Lung (tissue), 11 donors: ENCODE measurements at regions not wholly inside any gene's neighbourhood (a gene's known extent, or its start where the extent isn't known, plus 50 kb on each side); places are given as distances from the start of the nearest gene placed in this dataset.

Source experiments
- ATAC-seq: fragments of 200-7000 bp; cut with Tn5 transposase; one replicate; pipeline ENCODE4 v1.9.1; 2020; ENCODE audit warnings: moderate number of reproducible peaks; ENCODE audit not compliant: insufficient read depth, low FRiP score
- DNase-seq, 3 donors: peaks; one replicate each; pipeline ENCODE4 v3.0.0-alpha.2; 2013 to 2017
- H3K27ac ChIP-seq, 2 donors: one replicate each; pipeline ENCODE4 v1.5.1; 2013; ENCODE audit warnings: mild to moderate bottlenecking in 2 of 2, moderate library complexity in 2 of 2, control low read depth in 1 of 2, inconsistent platforms in 1 of 2, low read depth in 1 of 2, low read length in 1 of 2
- H3K27me3 ChIP-seq, 3 donors: one replicate each; pipeline ENCODE4 v1.5.1; 2013; ENCODE audit warnings: low read length in 2 of 3; ENCODE audit not compliant: control insufficient read depth in 3 of 3, insufficient read depth in 3 of 3
- H3K36me3 ChIP-seq, 4 donors: one replicate each; pipeline ENCODE4 v1.5.1; 2013; ENCODE audit warnings: low read length in 4 of 4, mild to moderate bottlenecking in 1 of 4, moderate library complexity in 1 of 4; ENCODE audit not compliant: control insufficient read depth in 4 of 4, insufficient read depth in 4 of 4
- H3K4me1 ChIP-seq, 5 donors: one replicate each; pipeline ENCODE4 v1.5.1; 2013; ENCODE audit warnings: low read length in 5 of 5, mild to moderate bottlenecking in 2 of 5, moderate library complexity in 1 of 5; ENCODE audit not compliant: control insufficient read depth in 5 of 5, insufficient read depth in 5 of 5
- H3K4me3 ChIP-seq: one replicate; pipeline ENCODE4 v1.5.1; 2013; ENCODE audit warnings: mild to moderate bottlenecking, control low read depth, moderate library complexity
- H3K9ac ChIP-seq, 2 donors: one replicate each; pipeline ENCODE4 v1.5.1; 2013; ENCODE audit warnings: low read length in 2 of 2, control low read depth in 1 of 2; ENCODE audit not compliant: insufficient read depth in 1 of 2
- H3K9me3 ChIP-seq, 4 donors: one replicate each; pipeline ENCODE4 v1.5.1; 2013; ENCODE audit warnings: low read length in 3 of 4, mild to moderate bottlenecking in 1 of 4, moderate library complexity in 1 of 4; ENCODE audit not compliant: control insufficient read depth in 4 of 4, insufficient read depth in 3 of 4
- WGBS, 2 donors: extraction: QIAGEN DNeasy Blood & Tissue Kit; methylation state at CpG; one replicate each; pipeline ENCODE4 v1.1.7; 2013; 5-methylcytosine and 5-hydroxymethylcytosine counted together
- TF ChIP-seq, protein P1 (sequence below): IDR thresholded peaks from 2 replicates; pipeline ENCODE4 v1.5.1; 2012; ENCODE audit warnings: mild to moderate bottlenecking; ENCODE audit errors: control extremely low read depth, extremely low read depth
- donor health status: control.
- donor health status: control.
- donor health status: Bipolar disorder and iron deficiency.
- donor health status: healthy.
- donor health status: DM: yes; HTN: yes; CAD: no.

DNA sequence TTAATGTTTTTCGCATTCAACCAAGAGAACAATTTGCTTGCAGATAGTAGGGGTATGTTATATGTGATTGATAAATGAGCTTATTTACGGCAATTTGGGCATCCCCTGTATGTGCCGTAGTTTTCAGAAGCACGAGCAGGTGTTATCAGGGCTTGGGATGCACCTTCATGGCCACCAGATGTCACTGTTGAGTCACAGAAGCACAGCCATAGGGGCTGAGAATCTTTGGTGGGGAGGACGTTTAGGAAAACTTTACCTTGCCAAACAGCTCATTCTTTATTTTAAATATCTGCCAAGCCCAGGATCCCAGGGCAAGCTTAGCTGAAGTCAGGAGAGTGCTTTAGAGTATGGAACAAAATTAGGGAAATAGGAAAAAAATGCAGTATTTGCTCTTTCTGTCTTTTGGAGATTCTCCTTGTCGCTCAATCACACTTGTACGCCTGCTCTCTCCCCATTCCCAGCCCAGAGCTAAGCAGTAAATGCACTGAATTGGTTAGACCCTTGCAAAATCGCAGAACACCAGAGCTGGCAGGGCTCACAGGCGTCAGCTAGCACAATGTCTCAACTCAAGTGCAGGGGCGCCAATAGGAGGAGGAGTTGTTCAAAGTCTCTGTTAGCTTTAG, 93.6 kb upstream of the MPHOSPH6 start:
- Histone ChIP-seq H3K4me3 (no peak overlapping the region), H3K36me3 (no peaks in the 10 kb centered on the region), H3K9ac (no peak overlapping the region), H3K4me1 (peaks cover 0 to 4% (median 0%) of the 10 kb centered on the region in 5 donors), H3K9me3 (no peaks in the 10 kb centered on the region), H3K27ac (no peak overlapping the region), H3K27me3 (no peaks in the 10 kb centered on the region)
- DNase-seq, result peak; percentile 51 to 77 (median 60)
- TF ChIP-seq, protein P1, sequence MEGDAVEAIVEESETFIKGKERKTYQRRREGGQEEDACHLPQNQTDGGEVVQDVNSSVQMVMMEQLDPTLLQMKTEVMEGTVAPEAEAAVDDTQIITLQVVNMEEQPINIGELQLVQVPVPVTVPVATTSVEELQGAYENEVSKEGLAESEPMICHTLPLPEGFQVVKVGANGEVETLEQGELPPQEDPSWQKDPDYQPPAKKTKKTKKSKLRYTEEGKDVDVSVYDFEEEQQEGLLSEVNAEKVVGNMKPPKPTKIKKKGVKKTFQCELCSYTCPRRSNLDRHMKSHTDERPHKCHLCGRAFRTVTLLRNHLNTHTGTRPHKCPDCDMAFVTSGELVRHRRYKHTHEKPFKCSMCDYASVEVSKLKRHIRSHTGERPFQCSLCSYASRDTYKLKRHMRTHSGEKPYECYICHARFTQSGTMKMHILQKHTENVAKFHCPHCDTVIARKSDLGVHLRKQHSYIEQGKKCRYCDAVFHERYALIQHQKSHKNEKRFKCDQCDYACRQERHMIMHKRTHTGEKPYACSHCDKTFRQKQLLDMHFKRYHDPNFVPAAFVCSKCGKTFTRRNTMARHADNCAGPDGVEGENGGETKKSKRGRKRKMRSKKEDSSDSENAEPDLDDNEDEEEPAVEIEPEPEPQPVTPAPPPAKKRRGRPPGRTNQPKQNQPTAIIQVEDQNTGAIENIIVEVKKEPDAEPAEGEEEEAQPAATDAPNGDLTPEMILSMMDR, result peak; percentile 84
- ATAC-seq, result peak; percentile 53
- WGBS, 2 donors, result 29 to 38% methylated on average over 10 of the region's 10 CpGs

DNA sequence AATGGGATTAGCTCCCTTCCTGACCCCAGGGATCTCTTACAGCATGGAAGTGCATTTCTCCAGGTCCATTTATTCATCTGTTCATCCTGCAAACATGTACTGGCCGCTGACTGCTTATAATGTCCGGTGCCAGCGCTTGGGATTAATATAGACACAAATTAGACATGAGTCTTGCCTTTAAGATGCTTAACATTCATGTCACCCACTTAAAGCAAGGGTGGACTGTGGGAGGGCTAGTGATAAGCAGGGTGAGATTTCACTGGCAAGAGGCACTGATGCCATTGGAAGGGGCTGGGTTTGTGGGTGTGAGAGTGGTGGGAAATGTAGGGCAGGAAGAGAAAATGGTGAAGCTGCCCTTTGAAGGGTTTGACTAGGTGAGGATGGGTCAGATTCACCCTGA, 92.2 kb upstream of the MPHOSPH6 start:
- WGBS, 2 donors, result 88 to 95% methylated on average over 3 of the region's 3 CpGs
- ATAC-seq, result no peak
- TF ChIP-seq, protein P1, result no peak

DNA sequence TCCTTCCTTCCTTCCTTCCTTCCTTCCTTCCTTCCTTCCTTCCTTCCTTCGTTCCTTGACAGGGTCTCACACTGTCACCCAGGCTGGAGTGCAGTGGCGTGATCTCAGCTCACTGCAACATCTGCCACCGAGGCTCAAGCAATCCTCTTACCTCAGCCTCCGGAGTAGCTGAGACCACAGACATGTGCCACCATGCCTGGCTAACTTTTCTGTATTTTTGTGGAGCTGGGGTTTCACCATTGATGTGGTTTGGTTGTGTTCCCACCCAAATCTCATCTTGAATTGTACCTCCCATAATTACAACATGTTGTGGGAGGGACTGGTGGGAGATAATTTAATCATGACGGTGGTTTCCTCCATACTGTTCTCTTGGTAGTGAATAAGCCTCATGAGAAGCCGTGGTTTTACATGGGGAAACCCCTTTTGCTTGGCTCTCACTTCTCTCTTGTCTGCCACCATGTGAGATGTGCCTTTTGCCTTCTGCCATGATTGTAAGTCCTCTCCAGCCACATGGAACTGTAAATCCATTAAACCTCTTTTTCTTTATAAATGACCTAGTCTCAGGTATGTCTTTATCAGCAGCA, 90.3 kb upstream of the MPHOSPH6 start:
- no peak overlapping the region for H3K4me3 ChIP-seq
- H3K9ac ChIP-seq, result no peak overlapping the region
- no peaks in the 10 kb centered on the region for H3K9me3 ChIP-seq
- peaks cover 0 to 4% (median 0%) of the 10 kb centered on the region in 5 donors for H3K4me1 ChIP-seq
- ATAC-seq (no peak), DNase-seq (no peak)
- 77 to 88% methylated on average over 6 of the region's 6 CpGs for whole genome bisulfite sequencing, 2 donors
- no peaks in the 10 kb centered on the region for H3K27me3 ChIP-seq
- no peaks in the 10 kb centered on the region for H3K36me3 ChIP-seq
- TF ChIP-seq, protein P1, result no peak
- no peak overlapping the region for H3K27ac ChIP-seq

More for the DNA sequence above, 92.2 kb upstream of the MPHOSPH6 start:
- DNase-seq, result no peak
- H3K4me3 ChIP-seq, result no peak overlapping the region
- no peak overlapping the region for H3K27ac ChIP-seq
- no peaks in the 10 kb centered on the region for H3K27me3 ChIP-seq
- H3K4me1 ChIP-seq, result peaks cover 0 to 4% (median 0%) of the 10 kb centered on the region in 5 donors
- no peaks in the 10 kb centered on the region for H3K36me3 ChIP-seq
- H3K9me3 ChIP-seq, result no peaks in the 10 kb centered on the region
- no peak overlapping the region for H3K9ac ChIP-seq

DNA sequence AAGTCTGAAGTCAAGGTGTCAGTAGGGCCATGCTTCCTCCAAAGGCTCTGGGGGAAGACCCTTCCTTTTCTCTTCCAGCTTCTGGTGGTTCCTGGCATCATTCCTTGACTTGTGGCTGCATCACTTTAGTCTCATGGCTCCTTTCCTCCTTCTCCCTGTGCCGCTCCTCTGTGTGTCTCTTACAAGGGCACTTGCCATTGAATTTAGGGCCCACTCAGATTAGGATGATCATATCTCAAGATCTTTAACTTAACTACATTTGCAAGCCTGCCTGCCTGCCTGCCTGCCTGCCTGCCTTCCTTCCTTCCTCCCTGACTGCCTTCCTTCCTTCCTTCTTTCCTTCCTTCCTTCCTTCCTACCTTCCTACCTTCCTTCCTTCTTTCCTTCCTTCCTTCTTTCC, 89.7 kb upstream of the MPHOSPH6 start:
- DNase-seq, result no peak
- Histone ChIP-seq H3K9ac (no peak overlapping the region), H3K4me1 (peaks cover 0 to 4% (median 0%) of the 10 kb centered on the region in 5 donors), H3K27me3 (no peaks in the 10 kb centered on the region), H3K27ac (no peak overlapping the region), H3K36me3 (no peaks in the 10 kb centered on the region), H3K9me3 (no peaks in the 10 kb centered on the region), H3K4me3 (no peak overlapping the region)
- WGBS, 2 donors, result 87 to 94% methylated on average over 1 of the region's 1 CpG
- TF ChIP-seq, protein P1, result no peak
- ATAC-seq, result no peak
